GM12878 (cell line): ENCODE measurements at regions not wholly inside any gene's neighbourhood (a gene's known extent, or its start where the extent isn't known, plus 50 kb on each side); places are given as distances from the start of the nearest gene placed in this dataset.

Source experiments
- ATAC-seq: fragments of 200-7000 bp; cut with Tn5 transposase; 3 replicates; pipeline ENCODE4 v1.9.1; 2020; ENCODE audit warnings: mild to moderate bottlenecking, moderate library complexity
- BruUV-seq: library from RNA; stranded (reverse); fragments of 400-500 nt; replicated peaks from 2 replicates; lab custom pipeline; 2021; lab: Mats Ljungman, UMichigan
- CTCF ChIA-PET: fragments of 300-600 bp; sonication (Branson Sonifier 250); formaldehyde crosslinking; extraction: SDS; loops from one replicate; lab custom pipeline; 2021; ENCODE audit warnings: inconsistent platforms; lab: Yijun Ruan, JAX
- POLR2A ChIA-PET: fragments of 350-600 bp; formaldehyde crosslinking; extraction: SDS; loops from one replicate; lab custom pipeline; 2021; ENCODE audit warnings: inconsistent platforms; lab: Charles Lee
- RAD21 ChIA-PET: fragments of 300-600 bp; sonication (Branson Sonifier 250); formaldehyde crosslinking; loops from one replicate; lab custom pipeline; 2023; ENCODE audit warnings: antibody characterized with exemption; ENCODE audit not compliant: unreplicated experiment; lab: Charles Lee
- SMC1A ChIA-PET: fragments of 300-600 bp; sonication (Branson Sonifier 250); formaldehyde crosslinking; loops from one replicate; lab custom pipeline; 2023; ENCODE audit not compliant: unreplicated experiment, uncharacterized antibody; lab: Charles Lee
- DNase-seq: peaks from one replicate; pipeline ENCODE4 v3.0.0-alpha.2; 2011; ENCODE audit warnings: low read depth, low spot score
- FAIRE-seq: peaks from 3 replicates; lab custom pipeline; 2011; peaks lifted over from hg19 to GRCh38; lab: Jason Lieb, UNC
- H2AFZ ChIP-seq: 2 replicates; pipeline ENCODE4 v1.6.0; 2011; ENCODE audit warnings: low read depth, low read length, control low read depth; ENCODE audit not compliant: control insufficient read depth
- H3K27ac ChIP-seq: 2 replicates; pipeline ENCODE4 v1.5.1; 2011; ENCODE audit warnings: control low read depth; ENCODE audit not compliant: control insufficient read depth, insufficient read depth
- H3K27me3 ChIP-seq, 2 experiments: replicated peaks in 1 of 2; 2 replicates each; pipeline versions ENCODE4 v1.6.0 to v1.6.1; 2011; ENCODE audit warnings: low read length in 1 of 2; ENCODE audit not compliant: control insufficient read depth in 2 of 2, insufficient read depth in 2 of 2
- H3K36me3 ChIP-seq, 2 experiments: 2 replicates each; pipeline ENCODE4 v1.5.1; 2011; ENCODE audit warnings: low read length in 1 of 2; ENCODE audit not compliant: control insufficient read depth in 2 of 2, insufficient read depth in 2 of 2
- H3K4me1 ChIP-seq: 2 replicates; pipeline ENCODE4 v1.6.1; 2011; ENCODE audit warnings: mild to moderate bottlenecking, low read length, moderate library complexity, mixed read lengths; ENCODE audit not compliant: control insufficient read depth, insufficient read depth
- H3K4me2 ChIP-seq: 2 replicates; pipeline ENCODE4 v1.6.0; 2011; ENCODE audit warnings: control low read depth; ENCODE audit not compliant: control insufficient read depth, insufficient read depth
- H3K4me3 ChIP-seq: fragments of 200-600 bp; sonication (generic); 2 replicates; pipeline ENCODE4 v1.5.1; 2016
- H3K79me2 ChIP-seq: 2 replicates; pipeline ENCODE4 v1.6.0; 2011; ENCODE audit warnings: low read length; ENCODE audit not compliant: control insufficient read depth, insufficient read depth
- H3K9ac ChIP-seq: 2 replicates; pipeline ENCODE4 v1.8.0; 2011; ENCODE audit warnings: low read length, control low read depth, mixed read lengths; ENCODE audit not compliant: control insufficient read depth, insufficient read depth
- H3K9me3 ChIP-seq: replicated peaks from 3 replicates; pipeline ENCODE4 v1.5.1; 2011; ENCODE audit warnings: mild to moderate bottlenecking, low read length; ENCODE audit not compliant: control insufficient read depth, insufficient read depth
- H4K20me1 ChIP-seq: 2 replicates; pipeline ENCODE4 v1.6.0; 2011; ENCODE audit not compliant: control insufficient read depth, insufficient read depth
- EED ChIP-seq: sonication (generic); IDR thresholded peaks from 2 replicates; pipeline ENCODE4 v1.6.1; 2016; ENCODE audit warnings: antibody characterized with exemption, low read depth
- IKZF2 ChIP-seq, 2 experiments: fragments of 450-650 bp; IDR thresholded peaks; 2 replicates each; pipeline ENCODE4 v1.6.1; 2017; ENCODE audit warnings: mild to moderate bottlenecking in 2 of 2, moderate library complexity in 2 of 2
- JUND ChIP-seq: IDR thresholded peaks from 2 replicates; pipeline ENCODE4 v1.6.1; 2012; ENCODE audit warnings: low read depth, mild to moderate bottlenecking, low read length, improper control_type of control experiment, moderate library complexity
- NKRF ChIP-seq: fragments of 450-650 bp; conservative IDR thresholded peaks from 2 replicates; pipeline ENCODE4 v1.6.1; 2017; ENCODE audit warnings: mild to moderate bottlenecking, moderate library complexity
- PML ChIP-seq: IDR thresholded peaks from 2 replicates; pipeline ENCODE4 v1.6.1; 2012; ENCODE audit warnings: low read length, inconsistent platforms
- POLR2A ChIP-seq: IDR thresholded peaks from 2 replicates; pipeline ENCODE4 v1.6.1; 2011; ENCODE audit warnings: low read depth, mild to moderate bottlenecking, low read length
- POLR2AphosphoS5 ChIP-seq: IDR thresholded peaks from 2 replicates; pipeline ENCODE4 v1.6.1; 2011; ENCODE audit warnings: mild to moderate bottlenecking, low read length, inconsistent platforms
- RAD51 ChIP-seq: fragments of 450-650 bp; IDR thresholded peaks from 2 replicates; pipeline ENCODE4 v1.6.1; 2016; ENCODE audit warnings: moderate library complexity, mild to moderate bottlenecking, inconsistent platforms
- RUNX3 ChIP-seq: IDR thresholded peaks from 2 replicates; pipeline ENCODE4 v1.6.1; 2012; ENCODE audit warnings: low read length, inconsistent platforms
- SIX5 ChIP-seq: IDR thresholded peaks from 2 replicates; pipeline ENCODE4 v1.6.1; 2011; ENCODE audit warnings: mild to moderate bottlenecking, low read depth, low read length, moderate library complexity; ENCODE audit not compliant: severe bottlenecking
- SKIL ChIP-seq: fragments of 450-650 bp; IDR thresholded peaks from 2 replicates; pipeline ENCODE4 v1.6.1; 2017; ENCODE audit warnings: mild to moderate bottlenecking, low read depth, inconsistent platforms; ENCODE audit not compliant: poor library complexity, severe bottlenecking
- SREBF2 ChIP-seq: IDR thresholded peaks from 2 replicates; pipeline ENCODE4 v1.6.1; 2012; ENCODE audit warnings: mild to moderate bottlenecking, low read length
- TCF7 ChIP-seq: IDR thresholded peaks from 2 replicates; pipeline ENCODE4 v1.6.1; 2014; ENCODE audit warnings: antibody characterized with exemption, borderline replicate concordance
- ZBED1 ChIP-seq: IDR thresholded peaks from 2 replicates; pipeline ENCODE4 v1.6.1; 2016; ENCODE audit warnings: borderline replicate concordance
- ZNF24 ChIP-seq: fragments of 450-650 bp; IDR thresholded peaks from 2 replicates; pipeline ENCODE4 v1.6.1; 2017; ENCODE audit warnings: antibody characterized with exemption, mild to moderate bottlenecking
- ZSCAN29 ChIP-seq: fragments of 450-650 bp; IDR thresholded peaks from 2 replicates; pipeline ENCODE4 v1.6.1; 2017; ENCODE audit warnings: mild to moderate bottlenecking, moderate library complexity
- WGBS: methylation state at CpG from one replicate; pipeline ENCODE4 v1.1.6; 2016; ENCODE audit warnings: low lambda C conversion rate; ENCODE audit not compliant: insufficient replicate concordance, insufficient coverage; ENCODE audit errors: missing lambda C conversion rate; 5-methylcytosine and 5-hydroxymethylcytosine counted together
- in situ Hi-C: fragments of 300-500 bp; cut with MboI; formaldehyde crosslinking; loops from 9 replicates; pipeline ENCODE4 v1.14.3; 2018; ENCODE audit warnings: mixed read lengths
- intact Hi-C: fragments of 100-400 bp; cut with micrococcal nuclease; formaldehyde crosslinking; loops from one replicate; pipeline ENCODE4 v1.14.2; 2022; ENCODE audit not compliant: unreplicated experiment

DNA sequence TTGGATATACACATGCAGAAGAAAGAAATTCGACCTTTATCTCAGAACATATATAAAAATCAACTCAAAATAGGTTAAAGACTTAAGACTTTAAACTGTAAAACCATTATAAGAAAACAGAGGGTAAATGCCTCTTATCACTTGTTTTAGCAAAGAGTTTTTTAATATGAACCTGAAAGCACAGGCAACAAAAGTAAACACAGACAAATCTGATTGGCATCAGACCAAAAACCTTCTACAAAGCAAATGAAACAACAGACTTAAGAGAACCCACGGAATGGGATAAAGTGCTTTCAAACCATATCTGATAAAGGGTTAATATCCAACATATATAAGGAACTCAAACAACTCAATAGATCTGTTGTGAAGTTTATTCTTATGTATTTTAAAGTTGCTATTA lies 309.9 kb upstream of the OPRM1 start (continued):
- TF ChIP-seq TCF7 (no peak), RAD51 (no peak), POLR2A (no peak), SKIL (no peak), IKZF2 (IDR thresholded peaks at IDR 0.05) (no peak), RUNX3 (no peak), ZBED1 (no peak), SIX5 (no peak), PML (no peak), JUND (no peak)

GRCh38 chr6:153727885-153728284 lies 311.2 kb upstream of the OPRM1 start:
- H3K9ac ChIP-seq, result no peak overlapping the region
- ATAC-seq, result no peak
- no peak for FAIRE-seq
- no peaks in the 10 kb centered on the region for H3K27me3 ChIP-seq
- no peak overlapping the region for H3K27ac ChIP-seq
- no peaks in the 10 kb centered on the region for H3K4me1 ChIP-seq
- WGBS, result 0% methylated on average over 1 of the region's 1 CpG
- TF ChIP-seq EED (no peak), NKRF (no peak), ZSCAN29 (no peak), ZNF24 (no peak), SREBF2 (no peak), POLR2AphosphoS5 (no peak)
- H3K4me3 ChIP-seq, result no peak overlapping the region
- SMC1A ChIA-PET, result no interaction called here
- H3K36me3 ChIP-seq, result no peaks in the 10 kb centered on the region
- DNase-seq, result no peak
- no peaks in the 10 kb centered on the region for H3K9me3 ChIP-seq
- CTCF ChIA-PET, result no interaction called here
- H2AFZ ChIP-seq, result no peak overlapping the region
- BruUV-seq, result no TSS peak
- RAD21 ChIA-PET, result no interaction called here
- no peaks in the 10 kb centered on the region for H3K79me2 ChIP-seq
- POLR2A ChIA-PET, result no interaction called here
- no peak overlapping the region for H3K4me2 ChIP-seq
- H4K20me1 ChIP-seq, result no peaks in the 10 kb centered on the region
- in situ Hi-C loops (no loop called here), intact Hi-C loops (no loop called here)
